GM20000 (cell line): ENCODE measurements at regions not wholly inside any gene's neighbourhood (a gene's known extent, or its start where the extent isn't known, plus 50 kb on each side); places are given as distances from the start of the nearest gene placed in this dataset.
A peak's percentile ranks its signal among the peaks of the same experiment; 100 is the strongest.

ENCODE experiments used
- DNase-seq: peaks from one replicate; pipeline ENCODE4 v3.0.0; 2012; ENCODE audit warnings: low spot score
- TF ChIP-seq, protein P1 (sequence below): IDR thresholded peaks from 2 replicates; pipeline ENCODE4 v1.5.1; 2012; ENCODE audit warnings: mild to moderate bottlenecking, control low read depth; ENCODE audit errors: extremely low read depth, missing control alignments

DNA sequence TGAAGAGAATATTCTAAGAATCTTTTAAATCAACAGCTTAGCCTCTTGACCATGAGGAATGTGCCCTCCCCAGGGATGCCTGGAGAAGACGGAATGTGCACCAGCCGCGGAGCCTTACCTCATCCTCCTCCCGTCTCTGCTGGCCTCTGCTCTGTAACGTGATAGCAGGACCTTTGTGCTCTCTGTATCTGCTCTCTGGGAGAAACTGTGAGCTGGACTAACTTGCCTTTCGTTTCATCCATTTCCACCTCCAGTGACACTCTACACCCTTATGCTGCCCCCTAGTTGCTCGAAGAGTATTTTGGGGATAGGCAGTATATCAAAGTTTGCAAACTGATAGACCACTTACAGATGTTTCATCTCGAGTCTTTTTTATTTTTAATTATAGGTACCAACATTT lies 141.4 kb downstream of the NPR3 start:
- DNase-seq: no peak

DNA sequence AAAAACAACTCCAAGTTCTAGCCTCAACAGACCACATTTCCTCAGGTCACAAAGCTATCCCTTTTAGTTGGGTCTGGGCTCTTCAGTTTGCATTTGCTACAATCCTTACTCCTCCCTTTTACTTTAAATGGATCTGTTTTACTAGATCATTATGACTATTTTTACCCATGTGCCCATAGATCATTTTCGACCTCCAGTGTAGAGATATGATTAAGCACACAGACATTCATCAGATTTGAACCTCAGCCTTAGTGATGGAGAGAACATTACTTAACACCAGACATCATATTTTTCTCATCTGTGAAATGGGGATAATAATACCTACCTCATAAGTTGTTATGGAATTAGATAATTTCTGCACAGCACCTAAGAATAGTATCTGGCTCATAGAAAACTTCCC lies 141.9 kb downstream of the NPR3 start:
- DNase-seq: no peak
- TF ChIP-seq, protein P1, sequence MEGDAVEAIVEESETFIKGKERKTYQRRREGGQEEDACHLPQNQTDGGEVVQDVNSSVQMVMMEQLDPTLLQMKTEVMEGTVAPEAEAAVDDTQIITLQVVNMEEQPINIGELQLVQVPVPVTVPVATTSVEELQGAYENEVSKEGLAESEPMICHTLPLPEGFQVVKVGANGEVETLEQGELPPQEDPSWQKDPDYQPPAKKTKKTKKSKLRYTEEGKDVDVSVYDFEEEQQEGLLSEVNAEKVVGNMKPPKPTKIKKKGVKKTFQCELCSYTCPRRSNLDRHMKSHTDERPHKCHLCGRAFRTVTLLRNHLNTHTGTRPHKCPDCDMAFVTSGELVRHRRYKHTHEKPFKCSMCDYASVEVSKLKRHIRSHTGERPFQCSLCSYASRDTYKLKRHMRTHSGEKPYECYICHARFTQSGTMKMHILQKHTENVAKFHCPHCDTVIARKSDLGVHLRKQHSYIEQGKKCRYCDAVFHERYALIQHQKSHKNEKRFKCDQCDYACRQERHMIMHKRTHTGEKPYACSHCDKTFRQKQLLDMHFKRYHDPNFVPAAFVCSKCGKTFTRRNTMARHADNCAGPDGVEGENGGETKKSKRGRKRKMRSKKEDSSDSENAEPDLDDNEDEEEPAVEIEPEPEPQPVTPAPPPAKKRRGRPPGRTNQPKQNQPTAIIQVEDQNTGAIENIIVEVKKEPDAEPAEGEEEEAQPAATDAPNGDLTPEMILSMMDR: no peak

More for the DNA sequence above, 141.4 kb downstream of the NPR3 start:
- TF ChIP-seq, protein P1: peak; percentile 7

DNA sequence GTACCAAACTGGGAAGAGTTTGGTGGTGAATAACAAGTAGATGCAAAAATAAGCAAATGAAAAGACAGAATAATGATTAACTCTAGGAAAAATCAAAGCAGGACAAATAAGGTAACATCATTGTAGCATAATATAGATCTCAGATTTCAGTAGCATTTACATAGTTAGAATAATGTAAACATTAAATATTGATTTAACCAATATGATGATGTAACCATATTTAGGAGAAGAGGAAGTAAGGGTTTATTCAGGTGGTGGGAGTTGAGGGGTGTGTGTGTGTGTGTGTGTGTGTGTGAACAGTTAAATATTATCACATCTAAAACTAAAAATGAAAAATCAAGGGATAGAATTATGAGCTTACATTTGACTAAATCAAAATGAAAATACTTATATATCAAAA lies 143.4 kb downstream of the NPR3 start:
- TF ChIP-seq, protein P1: no peak
- DNase-seq: no peak

DNA sequence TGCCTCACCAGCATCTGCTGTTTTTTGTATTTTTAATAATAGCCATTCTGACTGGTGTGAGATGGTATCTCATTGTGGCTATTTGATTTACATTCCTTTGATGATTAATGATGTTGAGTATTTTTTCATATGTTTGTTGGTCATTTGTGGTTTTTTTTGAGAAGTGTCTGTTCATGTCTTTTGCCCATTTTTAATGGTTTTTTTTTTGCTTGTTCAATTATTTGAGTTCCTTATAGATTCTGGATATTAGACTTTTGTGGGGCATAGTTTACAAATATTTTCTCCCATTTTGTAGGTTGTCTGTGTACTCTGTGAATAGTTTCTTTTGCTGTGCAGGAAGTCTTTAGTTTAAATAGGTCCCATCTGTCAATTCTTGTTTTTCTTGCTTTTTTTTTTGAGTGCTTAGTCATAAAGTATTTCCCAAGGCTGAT lies 148.1 kb downstream of the NPR3 start:
- no peak for DNase-seq
- TF ChIP-seq, protein P1: no peak

DNA sequence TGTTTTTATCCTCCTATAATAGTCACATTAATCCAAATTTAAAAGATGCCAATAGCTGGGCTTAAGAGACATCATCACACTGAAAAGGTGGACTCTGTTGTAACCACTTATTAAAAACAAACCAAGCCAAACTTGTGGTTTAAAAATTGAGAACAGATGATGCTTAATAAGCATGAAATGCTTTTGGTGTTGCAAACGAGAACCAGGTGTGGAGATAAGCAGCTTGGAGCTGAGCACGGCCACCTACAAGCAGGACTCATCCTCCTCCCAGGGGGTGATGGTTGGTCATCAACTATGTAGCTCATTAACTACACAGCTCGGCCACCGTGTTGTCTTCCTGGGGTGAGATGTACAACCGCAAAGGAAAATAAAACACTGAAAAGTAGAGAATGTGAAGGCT lies 154.4 kb downstream of the NPR3 start:
- no peak for DNase-seq

DNA sequence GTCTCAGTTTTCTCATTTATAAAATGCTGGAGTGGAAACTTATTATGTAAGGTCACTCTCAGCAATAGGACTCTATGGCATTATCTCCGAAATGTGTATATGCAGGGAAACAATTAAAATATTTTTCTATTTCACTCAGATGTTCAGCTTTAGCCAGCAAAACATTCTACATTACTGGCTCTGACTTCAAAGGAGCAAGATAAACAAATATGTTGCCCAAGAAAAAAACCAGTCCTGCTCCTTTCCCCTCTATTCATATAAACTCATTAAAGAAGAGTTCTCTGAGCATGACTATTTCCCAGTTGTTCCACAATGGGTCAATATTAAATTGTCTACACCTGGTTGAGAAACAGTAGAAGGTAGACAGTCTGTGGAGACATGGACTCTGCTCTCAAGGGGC lies 155.0 kb downstream of the NPR3 start:
- DNase-seq: no peak
- TF ChIP-seq, protein P1: no peak

More for the DNA sequence above, 154.4 kb downstream of the NPR3 start:
- TF ChIP-seq, protein P1: no peak

DNA sequence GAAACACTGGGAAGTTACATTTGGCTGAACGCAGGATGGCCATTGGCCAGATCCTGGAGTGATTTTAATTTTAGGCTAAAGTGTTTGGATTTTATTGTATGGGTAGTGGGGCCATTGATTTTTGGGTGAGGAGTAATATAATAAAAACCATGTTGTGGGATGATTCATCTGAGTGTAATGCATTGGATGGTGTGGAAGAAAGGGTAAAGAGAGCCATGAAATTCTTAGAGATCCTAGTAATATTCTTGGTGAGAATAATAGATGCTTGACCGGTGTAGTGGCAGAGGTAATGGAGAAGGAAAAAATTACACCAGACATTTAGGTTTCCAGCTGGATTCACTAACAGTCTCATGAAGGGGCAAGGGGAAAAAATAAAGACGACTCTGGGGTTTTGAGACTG lies 158.1 kb downstream of the NPR3 start:
- no peak for DNase-seq
- TF ChIP-seq, protein P1: no peak
